Body of pancreas (tissue), 4 donors: ENCODE measurements at regions not wholly inside any gene's neighbourhood (a gene's known extent, or its start where the extent isn't known, plus 50 kb on each side); places are given as distances from the start of the nearest gene placed in this dataset.

Experiments
- CTCF ChIP-seq, 7 experiments: fragments of 450-650 bp in 4 of 7; fragments of 200-600 bp in 3 of 7; sonication (generic) in 3 of 7; IDR thresholded peaks; one replicate each; pipeline ENCODE4 v1.5.1; 2016 to 2019; ENCODE audit warnings: antibody characterized with exemption in 7 of 7
- POLR2A ChIP-seq, 3 donors: fragments of 450-650 bp; IDR thresholded peaks; one replicate each; pipeline ENCODE4 v1.6.1; 2016; ENCODE audit warnings: antibody characterized with exemption in 3 of 3, mild to moderate bottlenecking in 2 of 3

- TF ChIP-seq CTCF (IDR thresholded peaks at IDR 0.05) (no peak), POLR2A (IDR thresholded peaks at IDR 0.05) (no peak)
Measured at GRCh38 chr7:35386816-35387706, 133.2 kb upstream of the TBX20 start.
